ENCODE measurements at regions not wholly inside any gene's neighbourhood (a gene's known extent, or its start where the extent isn't known, plus 50 kb on each side); places are given as distances from the start of the nearest gene placed in this dataset.

DNA sequence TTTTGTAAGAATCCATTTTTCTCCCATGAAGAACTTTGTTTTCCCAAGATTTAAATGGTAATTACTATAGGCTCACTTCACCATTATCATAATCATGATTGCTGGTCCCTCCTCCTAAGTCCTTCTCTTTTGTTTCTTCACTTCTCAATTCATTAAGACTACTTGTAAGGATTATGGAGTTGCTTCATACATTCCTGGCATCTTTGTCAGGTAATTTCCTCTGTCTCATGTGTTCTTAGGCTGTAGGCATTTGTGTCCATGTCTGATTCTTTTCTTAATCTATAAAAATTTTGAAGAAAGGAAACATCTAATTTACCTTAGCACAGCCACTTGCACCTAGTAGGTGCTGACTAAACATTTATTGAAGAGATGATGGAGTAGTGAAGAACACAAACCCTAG is 79.9 kb upstream of the SATB1 start:
- ATAC-seq, result no peak
- Histone ChIP-seq H3K4me1 (replicated peaks in 1 of 2; ENCODE audit: control insufficient read depth in 2 of 2, insufficient read depth in 2 of 2, low read length in 2 of 2) (no peaks in the 10 kb centered on the region), H3K9ac (ENCODE audit: insufficient read depth in 1 of 2, low read depth in 2 of 2, low read length in 2 of 2) (no peak overlapping the region), H3K4me2 (ENCODE audit: insufficient read depth, low read length) (no peak overlapping the region), H3K9me3 (replicated peaks; ENCODE audit: control insufficient read depth, insufficient read depth, low read depth, low read length) (peaks cover 3% of the 10 kb centered on the region; the same call in 1 of the 2 replicates), H2AFZ (ENCODE audit: low read depth, low read length) (no peak overlapping the region), H3K27me3 (ENCODE audit: control insufficient read depth in 2 of 2, insufficient read depth in 2 of 2, low read length in 2 of 2) (no peaks in the 10 kb centered on the region), H4K20me1 (replicated peaks; ENCODE audit: control insufficient read depth, insufficient read depth, low read length) (no peaks in the 10 kb centered on the region), H3K9me1 (ENCODE audit: control insufficient read depth, insufficient read depth, low read length) (no peaks in the 10 kb centered on the region), H3K79me2 (ENCODE audit: control insufficient read depth, insufficient read depth, low read length) (no peaks in the 10 kb centered on the region), H3K27ac (ENCODE audit: extremely low read depth, low read depth, low read length) (no peak overlapping the region), H3K4me3 (no peak overlapping the region), H3K36me3 (ENCODE audit: control insufficient read depth, insufficient read depth, low read length) (no peaks in the 10 kb centered on the region)
- in situ Hi-C loops (cut with MboI), result no loop called here
- TF ChIP-seq ZNF507 (tag; conservative IDR thresholded peaks at IDR 0.05) (no peak), CHD4 (IDR thresholded peaks at IDR 0.05; ENCODE audit: insufficient read depth, insufficient replicate concordance, low read depth, low read length, poor library complexity, severe bottlenecking) (no peak), DDX20 (tag; IDR thresholded peaks at IDR 0.05; ENCODE audit: low read depth) (no peak), NCOA6 (IDR thresholded peaks at IDR 0.05) (no peak), CGGBP1 (CRISPR knock-in tag; IDR thresholded peaks at IDR 0.05) (no peak), ZNF274 (IDR thresholded peaks at IDR 0.05; ENCODE audit: borderline replicate concordance, low read depth, low read length) (no peak), SNRNP70 (optimal IDR thresholded peaks at IDR 0.05; ENCODE audit: low read depth, low read length) (no peak)
- TF ChIP-seq, protein P1, sequence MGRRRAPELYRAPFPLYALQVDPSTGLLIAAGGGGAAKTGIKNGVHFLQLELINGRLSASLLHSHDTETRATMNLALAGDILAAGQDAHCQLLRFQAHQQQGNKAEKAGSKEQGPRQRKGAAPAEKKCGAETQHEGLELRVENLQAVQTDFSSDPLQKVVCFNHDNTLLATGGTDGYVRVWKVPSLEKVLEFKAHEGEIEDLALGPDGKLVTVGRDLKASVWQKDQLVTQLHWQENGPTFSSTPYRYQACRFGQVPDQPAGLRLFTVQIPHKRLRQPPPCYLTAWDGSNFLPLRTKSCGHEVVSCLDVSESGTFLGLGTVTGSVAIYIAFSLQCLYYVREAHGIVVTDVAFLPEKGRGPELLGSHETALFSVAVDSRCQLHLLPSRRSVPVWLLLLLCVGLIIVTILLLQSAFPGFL (CRISPR knock-in tag; IDR thresholded peaks at IDR 0.05), result no peak
- POLR2A ChIA-PET, result no interaction called here
- intact Hi-C loops (cut with micrococcal nuclease), result no loop called here
- BruUV-seq (replicated peaks), result no TSS peak
- FAIRE-seq, result no peak
- DNase-seq (ENCODE audit: extremely low read depth in 1 of 4, low spot score in 3 of 4), result no peak
- CTCF ChIA-PET (ENCODE audit: low intra/inter-chr PET ratio), result no interaction called here

Data from K562 (cell line).